PC-9 (cell line): ENCODE measurements at regions not wholly inside any gene's neighbourhood (a gene's known extent, or its start where the extent isn't known, plus 50 kb on each side); places are given as distances from the start of the nearest gene placed in this dataset.

Experiments used
- BruUV-seq: library from RNA; stranded (reverse); fragments of 400-500 nt; replicated peaks from 2 replicates; lab custom pipeline; 2021; lab: Mats Ljungman, UMichigan
- CTCF ChIA-PET: fragments of 300-600 bp; sonication (Branson Sonifier 250); formaldehyde crosslinking; loops from one replicate; lab custom pipeline; 2022; ENCODE audit warnings: antibody characterized with exemption; lab: Charles Lee
- POLR2A ChIA-PET: fragments of 300-600 bp; sonication (Branson Sonifier 250); formaldehyde crosslinking; loops from one replicate; lab custom pipeline; 2022; ENCODE audit warnings: antibody characterized with exemption; ENCODE audit not compliant: unreplicated experiment; lab: Charles Lee
- DNase-seq, 2 experiments: peaks; one replicate each; pipeline versions ENCODE4 v3.0.0 to v3.0.0-alpha.2; 2015 to 2022; ENCODE audit warnings: mixed read lengths in 1 of 2
- H2AFZ ChIP-seq: fragments of 200-600 bp; sonication (generic); 2 replicates; pipeline ENCODE4 v1.8.1; 2017; ENCODE audit warnings: antibody characterized with exemption
- H3F3A ChIP-seq: fragments of 200-600 bp; sonication (generic); 2 replicates; pipeline ENCODE4 v1.8.1; 2017; ENCODE audit warnings: antibody characterized with exemption, mild to moderate bottlenecking, low read depth; ENCODE audit not compliant: insufficient read depth
- H3K27ac ChIP-seq: fragments of 200-600 bp; sonication (generic); 2 replicates; pipeline ENCODE4 v1.6.1; 2016; ENCODE audit warnings: mixed run types
- H3K27me3 ChIP-seq: fragments of 200-600 bp; sonication (generic); 2 replicates; pipeline ENCODE4 v1.6.1; 2016; ENCODE audit warnings: low read depth, mixed run types; ENCODE audit not compliant: insufficient read depth
- H3K36me3 ChIP-seq: fragments of 200-600 bp; sonication (generic); 2 replicates; pipeline ENCODE4 v1.6.1; 2016; ENCODE audit warnings: low read depth, mixed run types
- H3K4me1 ChIP-seq: fragments of 200-600 bp; sonication (generic); replicated peaks from 2 replicates; pipeline ENCODE4 v1.6.1; 2016; ENCODE audit warnings: mixed run types; ENCODE audit not compliant: insufficient read depth
- H3K4me2 ChIP-seq: fragments of 200-600 bp; sonication (generic); 2 replicates; pipeline ENCODE4 v1.6.1; 2017; ENCODE audit warnings: mixed run types
- H3K4me3 ChIP-seq: fragments of 200-600 bp; sonication (generic); 2 replicates; pipeline ENCODE4 v1.6.1; 2016; ENCODE audit warnings: mixed run types
- H3K79me2 ChIP-seq: fragments of 200-600 bp; sonication (generic); 2 replicates; pipeline ENCODE4 v1.6.1; 2017; ENCODE audit warnings: low read depth, mixed run types
- H3K9me2 ChIP-seq: fragments of 200-600 bp; sonication (generic); 2 replicates; pipeline ENCODE4 v1.8.1; 2017; ENCODE audit warnings: mild to moderate bottlenecking; ENCODE audit not compliant: insufficient read depth
- H3K9me3 ChIP-seq: fragments of 200-600 bp; sonication (generic); 2 replicates; pipeline ENCODE4 v1.8.1; 2016; ENCODE audit warnings: low read depth; ENCODE audit not compliant: insufficient read depth
- H4K20me1 ChIP-seq: fragments of 200-600 bp; sonication (generic); 2 replicates; pipeline ENCODE4 v1.8.1; 2017; ENCODE audit not compliant: insufficient read depth
- CTCF ChIP-seq: fragments of 200-600 bp; sonication (generic); conservative IDR thresholded peaks from 2 replicates; pipeline ENCODE4 v1.6.1; 2017; ENCODE audit warnings: mixed run types, antibody characterized with exemption, mild to moderate bottlenecking, moderate library complexity
- EZH2 ChIP-seq: fragments of 200-600 bp; sonication (generic); IDR thresholded peaks from 2 replicates; pipeline ENCODE4 v1.8.0; 2017; ENCODE audit warnings: antibody characterized with exemption, low read depth
- intact Hi-C: fragments of 100-400 bp; cut with micrococcal nuclease; formaldehyde crosslinking; loops from one replicate; pipeline ENCODE4 v1.10.0; 2022; ENCODE audit not compliant: unreplicated experiment

- Histone ChIP-seq H3K9me2 (no peaks in the 10 kb centered on the region), H3K9me3 (no peaks in the 10 kb centered on the region), H3K4me2 (peak overlapping the region; percentile 91), H3K79me2 (peaks cover 25% of the 10 kb centered on the region), H3K27ac (peak overlapping the region; percentile 98), H4K20me1 (no peaks in the 10 kb centered on the region), H3K4me3 (peak overlapping the region; percentile 42), H3K4me1 (peaks cover 76% of the 10 kb centered on the region), H3K27me3 (no peaks in the 10 kb centered on the region), H2AFZ (peak overlapping the region; percentile 67), H3K36me3 (no peaks in the 10 kb centered on the region), H3F3A (peaks cover 41% of the 10 kb centered on the region)
- POLR2A ChIA-PET = interaction anchor here (0.6 to 1.1 kb wide), 2 partner anchors 11 to 32 kb away, joined by 3 to 6 read pairs; no protein-coding TSS in a partner anchor
- TF ChIP-seq CTCF = no peak
- no peak for TF ChIP-seq EZH2
- DNase-seq = peak in 1 of 2 experiments; percentile 11
- BruUV-seq = TSS peak; percentile 98
- CTCF ChIA-PET = interaction anchor here (1.3 kb wide), 1 partner anchor 29 kb away, joined by 3 read pairs; no protein-coding TSS in a partner anchor
- intact Hi-C loops = loop anchor here (1.0 to 2.0 kb wide), 4 partner anchors 11 to 136 kb away; no protein-coding TSS in a partner anchor
Measured at GRCh38 chr7:155950898-155951553, 138.8 kb upstream of the SHH start.

GRCh38 chr7:155948845-155949244 lies 136.6 kb upstream of the SHH start:
- BruUV-seq = no TSS peak
- no peak for TF ChIP-seq CTCF
- TF ChIP-seq EZH2 = no peak
- Histone ChIP-seq H3K4me2 (peak overlapping the region; percentile 91; the same call in 1 of the 2 replicates), H3F3A (peaks cover 41% of the 10 kb centered on the region), H4K20me1 (no peaks in the 10 kb centered on the region), H3K4me1 (peaks cover 72% of the 10 kb centered on the region), H3K36me3 (no peaks in the 10 kb centered on the region), H3K9me2 (no peaks in the 10 kb centered on the region), H3K27ac (no peak overlapping the region), H2AFZ (no peak overlapping the region), H3K4me3 (no peak overlapping the region), H3K79me2 (peaks cover 15% of the 10 kb centered on the region), H3K9me3 (no peaks in the 10 kb centered on the region), H3K27me3 (no peaks in the 10 kb centered on the region)
- intact Hi-C loops = no loop called here
- no peak for DNase-seq
- ChIA-PET CTCF (no interaction called here), POLR2A (no interaction called here)

- H3K4me1 ChIP-seq = peaks cover 67% of the 10 kb centered on the region
- TF ChIP-seq EZH2 = no peak
- no peak for TF ChIP-seq CTCF
- H3K27ac ChIP-seq = no peak overlapping the region
- H3K4me2 ChIP-seq = no peak overlapping the region
- H4K20me1 ChIP-seq = no peaks in the 10 kb centered on the region
- H3K9me2 ChIP-seq = no peaks in the 10 kb centered on the region
- no peaks in the 10 kb centered on the region for H3K9me3 ChIP-seq
- H3K79me2 ChIP-seq = peaks cover 11% of the 10 kb centered on the region
- no peaks in the 10 kb centered on the region for H3K27me3 ChIP-seq
- peaks cover 40% of the 10 kb centered on the region for H3F3A ChIP-seq
- H2AFZ ChIP-seq = no peak overlapping the region
- ChIA-PET CTCF (no interaction called here), POLR2A (no interaction called here)
- BruUV-seq = no TSS peak
- H3K36me3 ChIP-seq = no peaks in the 10 kb centered on the region
- H3K4me3 ChIP-seq = no peak overlapping the region
- no peak for DNase-seq
- intact Hi-C loops = no loop called here
Measured at GRCh38 chr7:155948423-155948822, 136.2 kb upstream of the SHH start.
